Adrenal gland (tissue), 5 donors: ENCODE measurements at regions not wholly inside any gene's neighbourhood (a gene's known extent, or its start where the extent isn't known, plus 50 kb on each side); places are given as distances from the start of the nearest gene placed in this dataset.

Experiments used
- CTCF ChIP-seq, 6 experiments: fragments of 450-650 bp in 4 of 6; fragments of 200-600 bp in 2 of 6; sonication (generic) in 1 of 6; IDR thresholded peaks; 1 replicate in 5 of 6; 2 replicates in 1 of 6; pipeline versions ENCODE4 v1.5.1 to v1.8.0; 2016 to 2021; ENCODE audit warnings: antibody characterized with exemption in 6 of 6, mild to moderate bottlenecking in 2 of 6, moderate library complexity in 1 of 6
- POLR2A ChIP-seq, 2 donors: fragments of 450-650 bp; IDR thresholded peaks; one replicate each; pipeline ENCODE4 v1.6.1; 2017; ENCODE audit warnings: antibody characterized with exemption in 2 of 2, mild to moderate bottlenecking in 2 of 2, moderate library complexity in 1 of 2
- donor health status: DM: no; HTN: no; CAD: no.

- TF ChIP-seq CTCF (IDR thresholded peaks at IDR 0.05): no peak
- no peak for TF ChIP-seq POLR2A (IDR thresholded peaks at IDR 0.05)
These were observed 57.4 kb upstream of the RANBP6 start for GRCh38 chr9:6072865-6073264.
